ENCODE measurements at regions not wholly inside any gene's neighbourhood (a gene's known extent, or its start where the extent isn't known, plus 50 kb on each side); places are given as distances from the start of the nearest gene placed in this dataset.

- TF ChIP-seq CTCF (IDR thresholded peaks at IDR 0.05) (no peak), ZFX (IDR thresholded peaks at IDR 0.05; ENCODE audit: borderline replicate concordance) (no peak)
Measured at GRCh38 chr20:57899554-57899953, 189.7 kb upstream of the PMEPA1 start.

Measured in 22Rv1 (cell line).